CD14-positive monocyte (primary cell): ENCODE measurements at regions not wholly inside any gene's neighbourhood (a gene's known extent, or its start where the extent isn't known, plus 50 kb on each side); places are given as distances from the start of the nearest gene placed in this dataset.

Source experiments
- DNase-seq, 3 donors: peaks; one replicate each; pipeline ENCODE4 v3.0.0-alpha.2; 2011 to 2022
- H2AFZ ChIP-seq: 2 replicates; pipeline ENCODE4 v1.6.0; 2012; ENCODE audit warnings: mild to moderate bottlenecking, low read depth, low read length, inconsistent platforms; ENCODE audit not compliant: insufficient read depth, poor library complexity, severe bottlenecking
- H3K27ac ChIP-seq, 2 donors: 1 replicate in 1 of 2; 2 replicates in 1 of 2; pipeline ENCODE4 v1.5.1; 2012 to 2013; ENCODE audit warnings: low read length in 2 of 2, control low read depth in 1 of 2, inconsistent platforms in 1 of 2, low read depth in 1 of 2, mild to moderate bottlenecking in 1 of 2
- H3K27me3 ChIP-seq, 2 donors: one replicate each; pipeline versions ENCODE4 v1.6.0 to v1.6.1; 2011 to 2013; ENCODE audit warnings: low read length in 2 of 2; ENCODE audit not compliant: control insufficient read depth in 2 of 2, insufficient read depth in 2 of 2
- H3K36me3 ChIP-seq, 2 donors: replicated peaks in 1 of 2; 1 replicate in 1 of 2; 2 replicates in 1 of 2; pipeline versions ENCODE4 v1.5.1 to v1.6.1; 2012 to 2013; ENCODE audit warnings: low read length in 2 of 2, control low read depth in 1 of 2, inconsistent platforms in 1 of 2, mild to moderate bottlenecking in 1 of 2; ENCODE audit not compliant: insufficient read depth in 2 of 2, control insufficient read depth in 1 of 2
- H3K4me1 ChIP-seq, 2 donors: 1 replicate in 1 of 2; 2 replicates in 1 of 2; pipeline versions ENCODE4 v1.5.1 to v1.6.1; 2012 to 2013; ENCODE audit warnings: low read length in 2 of 2, control low read depth in 1 of 2, inconsistent platforms in 1 of 2, mild to moderate bottlenecking in 1 of 2, moderate library complexity in 1 of 2; ENCODE audit not compliant: insufficient read depth in 2 of 2, control insufficient read depth in 1 of 2
- H3K4me2 ChIP-seq: replicated peaks from 2 replicates; pipeline ENCODE3; 2012; ENCODE audit warnings: low read length, moderate library complexity, mild to moderate bottlenecking; ENCODE audit not compliant: poor library complexity, severe bottlenecking; ENCODE audit errors: extremely low read depth
- H3K4me3 ChIP-seq, 3 experiments: fragments of 200-600 bp in 1 of 3; sonication (generic) in 1 of 3; replicated peaks in 1 of 3; 1 replicate in 2 of 3; 2 replicates in 1 of 3; pipeline ENCODE4 v1.5.1; 2011 to 2013; ENCODE audit warnings: low read length in 3 of 3, mild to moderate bottlenecking in 3 of 3, control low read depth in 2 of 3, low read depth in 2 of 3, inconsistent platforms in 1 of 3, moderate library complexity in 1 of 3
- H3K79me2 ChIP-seq: 2 replicates; pipeline ENCODE4 v1.6.0; 2012; ENCODE audit warnings: mild to moderate bottlenecking, control low read depth, inconsistent platforms, low read length, moderate library complexity; ENCODE audit not compliant: insufficient read depth
- H3K9ac ChIP-seq: 2 replicates; pipeline ENCODE4 v1.6.0; 2017; ENCODE audit warnings: low read length, mild to moderate bottlenecking; ENCODE audit not compliant: insufficient read depth, poor library complexity, severe bottlenecking
- H3K9me3 ChIP-seq, 2 donors: replicated peaks in 1 of 2; 1 replicate in 1 of 2; 2 replicates in 1 of 2; pipeline versions ENCODE4 v1.5.1 to v1.6.1; 2012 to 2013; ENCODE audit warnings: low read length in 2 of 2, control low read depth in 1 of 2; ENCODE audit not compliant: control insufficient read depth in 1 of 2, insufficient read depth in 1 of 2
- H4K20me1 ChIP-seq: 2 replicates; pipeline ENCODE4 v1.6.0; 2012; ENCODE audit warnings: mild to moderate bottlenecking, low read length, control low read depth, moderate library complexity; ENCODE audit not compliant: insufficient read depth
- H3K27ac Mint-ChIP-seq, 7 donors: one replicate each; pipeline ENCODE4 v1.8.0; 2020; ENCODE audit warnings: mild to moderate bottlenecking in 7 of 7, mixed read lengths in 7 of 7, moderate library complexity in 6 of 7, inconsistent platforms in 2 of 7
- H3K27me3 Mint-ChIP-seq, 3 donors: one replicate each; pipeline ENCODE4 v1.8.0; 2021 to 2022; ENCODE audit warnings: low read depth in 3 of 3, mild to moderate bottlenecking in 3 of 3, mixed read lengths in 3 of 3, moderate library complexity in 3 of 3, inconsistent platforms in 1 of 3
- H3K36me3 Mint-ChIP-seq, 2 donors: one replicate each; pipeline ENCODE4 v1.8.0; 2020; ENCODE audit warnings: mixed read lengths in 2 of 2, inconsistent platforms in 1 of 2, mild to moderate bottlenecking in 1 of 2
- H3K4me1 Mint-ChIP-seq: one replicate; pipeline ENCODE4 v1.8.0; 2020; ENCODE audit warnings: mild to moderate bottlenecking, mixed read lengths
- H3K4me3 Mint-ChIP-seq, 2 donors: one replicate each; pipeline ENCODE4 v1.8.0; 2020; ENCODE audit warnings: mild to moderate bottlenecking in 2 of 2, mixed read lengths in 2 of 2, moderate library complexity in 1 of 2
- H3K9me3 Mint-ChIP-seq, 7 donors: one replicate each; pipeline ENCODE4 v1.8.0; 2020 to 2022; ENCODE audit warnings: mixed read lengths in 7 of 7, mild to moderate bottlenecking in 6 of 7, moderate library complexity in 6 of 7, inconsistent platforms in 2 of 7
- WGBS: methylation state at CpG from one replicate; pipeline ENCODE4 v1.1.5; 2013; ENCODE audit warnings: missing lambda C conversion rate; ENCODE audit not compliant: insufficient coverage; 5-methylcytosine and 5-hydroxymethylcytosine counted together
- intact Hi-C, 2 donors: fragments of 100-400 bp; cut with micrococcal nuclease; formaldehyde crosslinking; loops; one replicate each; pipeline versions ENCODE4 v1.15.0 to v1.15.1; 2023
- TF ChIP-seq, protein P1 (sequence below): fragments of 200-600 bp; IDR thresholded peaks from one replicate; pipeline ENCODE4 v1.8.0; 2022; ENCODE audit warnings: antibody characterized with exemption, mild to moderate bottlenecking

DNA sequence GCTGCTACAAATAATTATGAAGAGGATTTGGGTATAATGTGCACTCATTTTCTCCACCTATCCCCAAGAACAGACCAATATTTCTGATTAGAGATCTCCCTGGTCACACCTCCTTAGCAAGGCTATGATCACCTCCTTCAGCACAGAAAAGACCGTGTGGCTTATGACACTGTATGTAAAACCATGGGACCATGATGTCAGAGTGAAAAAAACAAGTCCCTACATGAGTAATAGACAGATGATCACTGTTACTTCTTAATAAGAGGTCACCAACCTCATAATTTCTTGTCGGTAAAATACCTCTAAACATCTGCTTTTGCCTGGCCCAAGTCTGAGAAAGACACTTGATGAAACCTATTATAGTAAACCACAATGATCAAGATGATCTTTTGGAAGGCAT, 330.6 kb upstream of the F9 start:
- Histone ChIP-seq H3K4me1 (peaks cover 11 to 14% of the 10 kb centered on the region in 2 donors), H3K9me3 (peaks cover 0 to 24% of the 10 kb centered on the region in 2 donors), H4K20me1 (no peaks in the 10 kb centered on the region), H3K27me3 (peaks cover 39 to 57% of the 10 kb centered on the region in 2 donors), H3K79me2 (no peaks in the 10 kb centered on the region), H3K27ac (no peak overlapping the region), H2AFZ (no peak overlapping the region), H3K36me3 (no peaks in the 10 kb centered on the region), H3K4me2 (no peak overlapping the region), H3K4me3 (no peak overlapping the region), H3K9ac (no peak overlapping the region)
- no peak overlapping the region for H3K27ac Mint-ChIP-seq
- peaks cover 46 to 70% (median 55%) of the 10 kb centered on the region in 3 donors for H3K27me3 Mint-ChIP-seq
- H3K4me3 Mint-ChIP-seq = no peak overlapping the region
- TF ChIP-seq, protein P1, sequence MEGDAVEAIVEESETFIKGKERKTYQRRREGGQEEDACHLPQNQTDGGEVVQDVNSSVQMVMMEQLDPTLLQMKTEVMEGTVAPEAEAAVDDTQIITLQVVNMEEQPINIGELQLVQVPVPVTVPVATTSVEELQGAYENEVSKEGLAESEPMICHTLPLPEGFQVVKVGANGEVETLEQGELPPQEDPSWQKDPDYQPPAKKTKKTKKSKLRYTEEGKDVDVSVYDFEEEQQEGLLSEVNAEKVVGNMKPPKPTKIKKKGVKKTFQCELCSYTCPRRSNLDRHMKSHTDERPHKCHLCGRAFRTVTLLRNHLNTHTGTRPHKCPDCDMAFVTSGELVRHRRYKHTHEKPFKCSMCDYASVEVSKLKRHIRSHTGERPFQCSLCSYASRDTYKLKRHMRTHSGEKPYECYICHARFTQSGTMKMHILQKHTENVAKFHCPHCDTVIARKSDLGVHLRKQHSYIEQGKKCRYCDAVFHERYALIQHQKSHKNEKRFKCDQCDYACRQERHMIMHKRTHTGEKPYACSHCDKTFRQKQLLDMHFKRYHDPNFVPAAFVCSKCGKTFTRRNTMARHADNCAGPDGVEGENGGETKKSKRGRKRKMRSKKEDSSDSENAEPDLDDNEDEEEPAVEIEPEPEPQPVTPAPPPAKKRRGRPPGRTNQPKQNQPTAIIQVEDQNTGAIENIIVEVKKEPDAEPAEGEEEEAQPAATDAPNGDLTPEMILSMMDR = no peak
- intact Hi-C loops = no loop called here
- H3K4me1 Mint-ChIP-seq = peaks cover 10% of the 10 kb centered on the region
- H3K9me3 Mint-ChIP-seq = peaks cover 0 to 25% (median 16%) of the 10 kb centered on the region in 7 donors
- no peak for DNase-seq
- peaks cover 0 to 4% of the 10 kb centered on the region in 2 donors for H3K36me3 Mint-ChIP-seq
- no CpG with 5 or more reads among the region's 2 CpGs for WGBS

DNA sequence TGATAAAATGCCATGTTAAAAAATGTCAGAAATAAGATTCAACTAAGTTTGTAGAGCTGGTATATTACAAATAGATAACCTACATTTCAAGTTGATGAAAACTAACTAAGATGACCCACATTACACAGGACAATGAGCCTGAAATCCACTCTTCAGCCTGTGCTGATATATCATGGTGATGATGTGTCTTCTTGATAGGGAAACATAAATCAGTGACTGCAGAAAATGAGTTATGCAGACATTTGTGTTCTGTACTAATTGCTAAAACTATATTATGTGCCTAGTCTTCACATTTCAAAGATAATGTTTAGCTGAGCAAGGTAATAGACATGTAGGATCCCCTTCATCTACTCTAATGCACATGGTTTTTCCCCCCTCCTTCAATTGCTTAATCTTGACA, 331.6 kb upstream of the F9 start:
- Mint-ChIP-seq H3K27me3 (peaks cover 47 to 68% (median 56%) of the 10 kb centered on the region in 3 donors), H3K9me3 (peaks cover 0 to 19% (median 16%) of the 10 kb centered on the region in 7 donors), H3K36me3 (peaks cover 0 to 4% of the 10 kb centered on the region in 2 donors), H3K4me1 (peaks cover 12% of the 10 kb centered on the region), H3K4me3 (no peak overlapping the region), H3K27ac (no peak overlapping the region)
- H3K4me3 ChIP-seq = no peak overlapping the region
- H3K36me3 ChIP-seq = no peaks in the 10 kb centered on the region
- intact Hi-C loops = no loop called here
- no peak overlapping the region for H3K27ac ChIP-seq
- H3K27me3 ChIP-seq = peaks cover 43 to 56% of the 10 kb centered on the region in 2 donors
- H3K9me3 ChIP-seq = peaks cover 0 to 18% of the 10 kb centered on the region in 2 donors
- TF ChIP-seq, protein P1 = no peak
- no peak overlapping the region for H3K4me2 ChIP-seq
- no peak for DNase-seq
- H2AFZ ChIP-seq = no peak overlapping the region
- H3K79me2 ChIP-seq = no peaks in the 10 kb centered on the region
- peaks cover 5 to 15% of the 10 kb centered on the region in 2 donors for H3K4me1 ChIP-seq
- no peak overlapping the region for H3K9ac ChIP-seq
- no peaks in the 10 kb centered on the region for H4K20me1 ChIP-seq
